Effector memory CD8-positive, alpha-beta T cell (primary cell): ENCODE measurements at regions not wholly inside any gene's neighbourhood (a gene's known extent, or its start where the extent isn't known, plus 50 kb on each side); places are given as distances from the start of the nearest gene placed in this dataset.
"Not testable (repeated sequence)": the region's sequence is repeated elsewhere in the genome, so short reads cannot be mapped to it uniquely, and the experiment has no call there.

Experiments
- ATAC-seq: fragments of 150-1000 bp; cut with Tn5 transposase; replicated peaks from 2 replicates; pipeline ENCODE4 v1.10.0; 2021; ENCODE audit warnings: mild to moderate bottlenecking, moderate library complexity
- DNase-seq, 3 experiments: peaks; one replicate each; pipeline ENCODE4 v3.0.0; 2021
- H3K27ac Mint-ChIP-seq, 2 donors: one replicate each; pipeline ENCODE4 v1.8.0; 2022; ENCODE audit warnings: mild to moderate bottlenecking in 2 of 2, mixed read lengths in 2 of 2, moderate library complexity in 2 of 2
- H3K27me3 Mint-ChIP-seq, 2 donors: one replicate each; pipeline ENCODE4 v1.8.0; 2022; ENCODE audit warnings: mixed read lengths in 2 of 2
- H3K36me3 Mint-ChIP-seq: one replicate; pipeline ENCODE4 v1.8.0; 2022; ENCODE audit warnings: mild to moderate bottlenecking, moderate library complexity, mixed read lengths; ENCODE audit not compliant: insufficient read depth
- H3K4me1 Mint-ChIP-seq, 2 donors: one replicate each; pipeline ENCODE4 v1.8.0; 2022; ENCODE audit warnings: low read depth in 2 of 2, mixed read lengths in 2 of 2
- H3K4me3 Mint-ChIP-seq, 2 donors: one replicate each; pipeline ENCODE4 v1.8.0; 2022; ENCODE audit warnings: mild to moderate bottlenecking in 2 of 2, mixed read lengths in 2 of 2, moderate library complexity in 2 of 2
- H3K9me3 Mint-ChIP-seq, 2 donors: one replicate each; pipeline ENCODE4 v1.8.0; 2022; ENCODE audit warnings: mixed read lengths in 2 of 2

- H3K36me3 Mint-ChIP-seq, ATAC-seq, H3K4me3 Mint-ChIP-seq, DNase-seq, H3K27ac Mint-ChIP-seq, H3K4me1 Mint-ChIP-seq, H3K9me3 Mint-ChIP-seq: not testable (repeated sequence)
- H3K27me3 Mint-ChIP-seq = peaks cover 6 to 20% of the 10 kb centered on the region in 2 donors
Measured at GRCh38 chr5:42115721-42116120, 190.6 kb downstream of the FBXO4 start.

GRCh38 chr5:42120070-42120469, 195.0 kb downstream of the FBXO4 start:
- H3K27ac Mint-ChIP-seq = no peak overlapping the region
- peaks cover 0 to 7% of the 10 kb centered on the region in 2 donors for H3K27me3 Mint-ChIP-seq
- no peaks in the 10 kb centered on the region for H3K4me1 Mint-ChIP-seq
- ATAC-seq = no peak
- H3K36me3 Mint-ChIP-seq = no peaks in the 10 kb centered on the region
- no peak overlapping the region for H3K4me3 Mint-ChIP-seq
- peaks cover 0 to 1% of the 10 kb centered on the region in 2 donors for H3K9me3 Mint-ChIP-seq
- DNase-seq = no peak

GRCh38 chr5:42121401-42121800, 196.3 kb downstream of the FBXO4 start:
- no peak overlapping the region for H3K4me3 Mint-ChIP-seq
- no peak overlapping the region for H3K27ac Mint-ChIP-seq
- no peak for DNase-seq
- H3K27me3 Mint-ChIP-seq = peaks cover 0 to 7% of the 10 kb centered on the region in 2 donors
- no peaks in the 10 kb centered on the region for H3K36me3 Mint-ChIP-seq
- ATAC-seq = no peak
- H3K9me3 Mint-ChIP-seq = no peaks in the 10 kb centered on the region
- no peaks in the 10 kb centered on the region for H3K4me1 Mint-ChIP-seq

- Mint-ChIP-seq H3K36me3 (no peaks in the 10 kb centered on the region), H3K27me3 (peaks cover 7 to 9% of the 10 kb centered on the region in 2 donors), H3K27ac (no peak overlapping the region), H3K4me3 (no peak overlapping the region), H3K4me1 (no peaks in the 10 kb centered on the region), H3K9me3 (peaks cover 3 to 13% of the 10 kb centered on the region in 2 donors)
- ATAC-seq = no peak
- DNase-seq = no peak
Measured at GRCh38 chr5:42131081-42131480, 206.0 kb downstream of the FBXO4 start.

GRCh38 chr5:42143361-42143760, 218.3 kb downstream of the FBXO4 start:
- ATAC-seq (no peak), DNase-seq (no peak)
- H3K36me3 Mint-ChIP-seq = peaks cover 2% of the 10 kb centered on the region
- H3K4me3 Mint-ChIP-seq = no peak overlapping the region
- no peaks in the 10 kb centered on the region for H3K4me1 Mint-ChIP-seq
- H3K9me3 Mint-ChIP-seq = peaks cover 2 to 3% of the 10 kb centered on the region in 2 donors
- no peak overlapping the region for H3K27ac Mint-ChIP-seq
- no peaks in the 10 kb centered on the region for H3K27me3 Mint-ChIP-seq

- Mint-ChIP-seq H3K4me3 (no peak overlapping the region), H3K4me1 (no peaks in the 10 kb centered on the region), H3K36me3 (no peaks in the 10 kb centered on the region), H3K9me3 (peaks cover 8 to 18% of the 10 kb centered on the region in 2 donors), H3K27ac (no peak overlapping the region), H3K27me3 (no peaks in the 10 kb centered on the region)
- no peak for DNase-seq
- no peak for ATAC-seq
Measured at GRCh38 chr5:42148813-42149212, 223.7 kb downstream of the FBXO4 start.

- H3K4me1 Mint-ChIP-seq = no peaks in the 10 kb centered on the region
- H3K27me3 Mint-ChIP-seq = no peaks in the 10 kb centered on the region
- no peaks in the 10 kb centered on the region for H3K36me3 Mint-ChIP-seq
- peaks cover 0 to 3% of the 10 kb centered on the region in 2 donors for H3K9me3 Mint-ChIP-seq
- H3K27ac Mint-ChIP-seq = no peak overlapping the region
- H3K4me3 Mint-ChIP-seq = no peak overlapping the region
- DNase-seq = no peak
- ATAC-seq = no peak
Measured at GRCh38 chr5:42157215-42157614, 232.1 kb downstream of the FBXO4 start.

- Mint-ChIP-seq H3K4me1 (no peaks in the 10 kb centered on the region), H3K4me3 (no peak overlapping the region), H3K27ac (no peak overlapping the region), H3K27me3 (no peaks in the 10 kb centered on the region), H3K9me3 (peaks cover under 1 to 3% of the 10 kb centered on the region in 2 donors), H3K36me3 (no peaks in the 10 kb centered on the region)
- DNase-seq = no peak
- ATAC-seq = no peak
Measured at GRCh38 chr5:42163083-42163482, 238.0 kb downstream of the FBXO4 start.

GRCh38 chr5:42168091-42168670, 243.1 kb downstream of the FBXO4 start:
- no peak for ATAC-seq
- peaks cover 2 to 6% of the 10 kb centered on the region in 2 donors for H3K9me3 Mint-ChIP-seq
- no peaks in the 10 kb centered on the region for H3K27me3 Mint-ChIP-seq
- H3K36me3 Mint-ChIP-seq = no peaks in the 10 kb centered on the region
- H3K4me3 Mint-ChIP-seq = no peak overlapping the region
- no peak overlapping the region for H3K27ac Mint-ChIP-seq
- H3K4me1 Mint-ChIP-seq = no peaks in the 10 kb centered on the region
- no peak for DNase-seq

GRCh38 chr5:42176118-42176517, 247.1 kb upstream of the GHR start:
- not testable (repeated sequence) for H3K4me1 Mint-ChIP-seq, H3K27me3 Mint-ChIP-seq, H3K27ac Mint-ChIP-seq, H3K36me3 Mint-ChIP-seq, H3K9me3 Mint-ChIP-seq, H3K4me3 Mint-ChIP-seq, DNase-seq, ATAC-seq

GRCh38 chr5:42179843-42180242, 243.4 kb upstream of the GHR start:
- not testable (repeated sequence) for H3K36me3 Mint-ChIP-seq, H3K9me3 Mint-ChIP-seq, H3K27me3 Mint-ChIP-seq, H3K4me3 Mint-ChIP-seq, DNase-seq, ATAC-seq, H3K4me1 Mint-ChIP-seq, H3K27ac Mint-ChIP-seq

GRCh38 chr5:42216904-42217303, 206.3 kb upstream of the GHR start:
- Mint-ChIP-seq H3K4me3 (no peak overlapping the region), H3K4me1 (no peaks in the 10 kb centered on the region), H3K36me3 (no peaks in the 10 kb centered on the region), H3K27ac (no peak overlapping the region), H3K9me3 (peaks cover 0 to 2% of the 10 kb centered on the region in 2 donors), H3K27me3 (no peaks in the 10 kb centered on the region)
- DNase-seq (no peak), ATAC-seq (no peak)

- H3K36me3 Mint-ChIP-seq = no peaks in the 10 kb centered on the region
- no peak overlapping the region for H3K27ac Mint-ChIP-seq
- H3K4me3 Mint-ChIP-seq = no peak overlapping the region
- peaks cover 0 to 2% of the 10 kb centered on the region in 2 donors for H3K9me3 Mint-ChIP-seq
- no peak for ATAC-seq
- no peaks in the 10 kb centered on the region for H3K4me1 Mint-ChIP-seq
- DNase-seq = no peak
- no peaks in the 10 kb centered on the region for H3K27me3 Mint-ChIP-seq
Measured at GRCh38 chr5:42217791-42218190, 205.4 kb upstream of the GHR start.

- no peak overlapping the region for H3K4me3 Mint-ChIP-seq
- H3K36me3 Mint-ChIP-seq = peaks cover 2% of the 10 kb centered on the region
- no peak for DNase-seq
- no peaks in the 10 kb centered on the region for H3K27me3 Mint-ChIP-seq
- no peak overlapping the region for H3K27ac Mint-ChIP-seq
- no peaks in the 10 kb centered on the region for H3K9me3 Mint-ChIP-seq
- no peak for ATAC-seq
- H3K4me1 Mint-ChIP-seq = no peaks in the 10 kb centered on the region
Measured at GRCh38 chr5:42225009-42225408, 198.2 kb upstream of the GHR start.

- no peak overlapping the region for H3K27ac Mint-ChIP-seq
- no peaks in the 10 kb centered on the region for H3K4me1 Mint-ChIP-seq
- H3K9me3 Mint-ChIP-seq = no peaks in the 10 kb centered on the region
- H3K36me3 Mint-ChIP-seq = peaks cover 2% of the 10 kb centered on the region
- H3K4me3 Mint-ChIP-seq = no peak overlapping the region
- DNase-seq (no peak), ATAC-seq (no peak)
- H3K27me3 Mint-ChIP-seq = no peaks in the 10 kb centered on the region
Measured at GRCh38 chr5:42228279-42228678, 195.0 kb upstream of the GHR start.
